ENCODE measurements at regions not wholly inside any gene's neighbourhood (a gene's known extent, or its start where the extent isn't known, plus 50 kb on each side); places are given as distances from the start of the nearest gene placed in this dataset.

GRCh38 chr9:89662718-89663613 is 58.2 kb downstream of the GADD45G start:
- Histone ChIP-seq H3K36me3 (ENCODE audit: control insufficient read depth in 4 of 4, insufficient read depth in 4 of 4, low read length in 4 of 4) (no peaks in the 10 kb centered on the region), H3K27me3 (ENCODE audit: control insufficient read depth in 3 of 3, insufficient read depth in 3 of 3, low read length in 2 of 3) (no peaks in the 10 kb centered on the region), H3K27ac (ENCODE audit: low read depth in 1 of 2, low read length in 1 of 2) (peak overlapping the region in 1 of 2 donors; percentile 90), H3K9me3 (ENCODE audit: control insufficient read depth in 4 of 4, insufficient read depth in 3 of 4, low read length in 3 of 4) (no peaks in the 10 kb centered on the region), H3K4me1 (ENCODE audit: control insufficient read depth in 5 of 5, insufficient read depth in 5 of 5, low read length in 5 of 5) (peaks cover 0 to 35% (median 11%) of the 10 kb centered on the region in 5 donors), H3K4me3 (no peak overlapping the region), H3K9ac (ENCODE audit: insufficient read depth in 1 of 2, low read length in 2 of 2) (no peak overlapping the region)
- 79 to 80% methylated on average over 22 of the region's 22 CpGs for WGBS, 2 donors
- TF ChIP-seq, protein P1, sequence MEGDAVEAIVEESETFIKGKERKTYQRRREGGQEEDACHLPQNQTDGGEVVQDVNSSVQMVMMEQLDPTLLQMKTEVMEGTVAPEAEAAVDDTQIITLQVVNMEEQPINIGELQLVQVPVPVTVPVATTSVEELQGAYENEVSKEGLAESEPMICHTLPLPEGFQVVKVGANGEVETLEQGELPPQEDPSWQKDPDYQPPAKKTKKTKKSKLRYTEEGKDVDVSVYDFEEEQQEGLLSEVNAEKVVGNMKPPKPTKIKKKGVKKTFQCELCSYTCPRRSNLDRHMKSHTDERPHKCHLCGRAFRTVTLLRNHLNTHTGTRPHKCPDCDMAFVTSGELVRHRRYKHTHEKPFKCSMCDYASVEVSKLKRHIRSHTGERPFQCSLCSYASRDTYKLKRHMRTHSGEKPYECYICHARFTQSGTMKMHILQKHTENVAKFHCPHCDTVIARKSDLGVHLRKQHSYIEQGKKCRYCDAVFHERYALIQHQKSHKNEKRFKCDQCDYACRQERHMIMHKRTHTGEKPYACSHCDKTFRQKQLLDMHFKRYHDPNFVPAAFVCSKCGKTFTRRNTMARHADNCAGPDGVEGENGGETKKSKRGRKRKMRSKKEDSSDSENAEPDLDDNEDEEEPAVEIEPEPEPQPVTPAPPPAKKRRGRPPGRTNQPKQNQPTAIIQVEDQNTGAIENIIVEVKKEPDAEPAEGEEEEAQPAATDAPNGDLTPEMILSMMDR (IDR thresholded peaks at IDR 0.05; ENCODE audit: control extremely low read depth, extremely low read depth), result no peak
- ATAC-seq (ENCODE audit: insufficient read depth, low FRiP score) (no peak), DNase-seq (peak in 2 of 3 donors; percentile 8 to 12)

GRCh38 chr9:89663614-89663970 is 58.8 kb downstream of the GADD45G start:
- no peak overlapping the region for H3K9ac ChIP-seq (ENCODE audit: insufficient read depth in 1 of 2, low read length in 2 of 2)

DNA sequence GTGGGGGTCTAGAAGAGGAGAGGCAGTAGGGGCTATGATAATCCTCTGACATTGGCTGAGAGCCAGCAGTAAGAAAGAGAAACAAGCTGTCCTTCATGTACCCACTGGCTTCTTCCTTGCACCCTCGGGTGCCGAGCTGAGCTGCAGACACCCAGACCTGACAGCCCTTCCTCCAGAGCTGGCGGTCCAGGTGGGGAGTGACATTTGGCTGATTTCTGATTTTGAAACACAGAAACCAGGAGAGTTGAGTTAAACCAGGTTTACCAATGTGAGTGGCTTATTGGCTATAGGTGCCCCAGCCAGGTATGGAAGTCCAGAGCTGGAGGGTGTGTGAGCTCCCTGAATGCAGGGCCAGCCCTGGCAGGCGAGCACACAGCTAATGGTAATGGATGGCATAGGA is 59.2 kb downstream of the GADD45G start:
- TF ChIP-seq, protein P1 (IDR thresholded peaks at IDR 0.05; ENCODE audit: control extremely low read depth, extremely low read depth), result no peak
- ATAC-seq (ENCODE audit: insufficient read depth, low FRiP score) (no peak), DNase-seq (peak in 1 of 3 donors; percentile 6)
- H3K4me1 ChIP-seq (ENCODE audit: control insufficient read depth in 5 of 5, insufficient read depth in 5 of 5, low read length in 5 of 5), result peaks cover 0 to 37% (median 17%) of the 10 kb centered on the region in 5 donors
- no peak overlapping the region for H3K9ac ChIP-seq (ENCODE audit: insufficient read depth in 1 of 2, low read length in 2 of 2)
- no peaks in the 10 kb centered on the region for H3K9me3 ChIP-seq (ENCODE audit: control insufficient read depth in 4 of 4, insufficient read depth in 3 of 4, low read length in 3 of 4)
- H3K4me3 ChIP-seq, result no peak overlapping the region
- WGBS, 2 donors, result 91 to 95% methylated on average over 4 of the region's 4 CpGs
- no peaks in the 10 kb centered on the region for H3K36me3 ChIP-seq (ENCODE audit: control insufficient read depth in 4 of 4, insufficient read depth in 4 of 4, low read length in 4 of 4)
- H3K27me3 ChIP-seq (ENCODE audit: control insufficient read depth in 3 of 3, insufficient read depth in 3 of 3, low read length in 2 of 3), result no peaks in the 10 kb centered on the region
- peak overlapping the region in 1 of 2 donors; percentile 82 for H3K27ac ChIP-seq (ENCODE audit: low read depth in 1 of 2, low read length in 1 of 2)

More at GRCh38 chr9:89663614-89663970, 58.8 kb downstream of the GADD45G start:
- Histone ChIP-seq H3K27ac (ENCODE audit: low read depth in 1 of 2, low read length in 1 of 2) (peak overlapping the region in 1 of 2 donors; percentile 90), H3K4me3 (no peak overlapping the region), H3K36me3 (ENCODE audit: control insufficient read depth in 4 of 4, insufficient read depth in 4 of 4, low read length in 4 of 4) (no peaks in the 10 kb centered on the region), H3K9me3 (ENCODE audit: control insufficient read depth in 4 of 4, insufficient read depth in 3 of 4, low read length in 3 of 4) (no peaks in the 10 kb centered on the region), H3K4me1 (ENCODE audit: control insufficient read depth in 5 of 5, insufficient read depth in 5 of 5, low read length in 5 of 5) (peaks cover 0 to 35% (median 13%) of the 10 kb centered on the region in 5 donors), H3K27me3 (ENCODE audit: control insufficient read depth in 3 of 3, insufficient read depth in 3 of 3, low read length in 2 of 3) (no peaks in the 10 kb centered on the region)
- TF ChIP-seq, protein P1 (IDR thresholded peaks at IDR 0.05; ENCODE audit: control extremely low read depth, extremely low read depth), result no peak
- no peak for ATAC-seq (ENCODE audit: insufficient read depth, low FRiP score)
- DNase-seq, result peak in 1 of 3 donors; percentile 0
- 89 to 94% methylated on average over 3 of the region's 3 CpGs for WGBS, 2 donors
